ENCODE measurements at regions not wholly inside any gene's neighbourhood (a gene's known extent, or its start where the extent isn't known, plus 50 kb on each side); places are given as distances from the start of the nearest gene placed in this dataset.

- BruUV-seq (replicated peaks) = no TSS peak
- Histone ChIP-seq H3K27ac (ENCODE audit: control insufficient read depth, insufficient read depth) (no peak overlapping the region), H3K4me2 (ENCODE audit: control insufficient read depth, insufficient read depth) (no peak overlapping the region), H2AFZ (ENCODE audit: control insufficient read depth, low read depth, low read length) (no peak overlapping the region), H3K9ac (ENCODE audit: control insufficient read depth, insufficient read depth, low read length) (no peak overlapping the region), H3K79me2 (ENCODE audit: control insufficient read depth, insufficient read depth, low read length) (no peaks in the 10 kb centered on the region), H4K20me1 (ENCODE audit: control insufficient read depth, insufficient read depth) (no peaks in the 10 kb centered on the region), H3K9me3 (replicated peaks; ENCODE audit: control insufficient read depth, insufficient read depth, low read length) (no peaks in the 10 kb centered on the region), H3K27me3 (replicated peaks in 1 of 2; ENCODE audit: control insufficient read depth in 2 of 2, insufficient read depth in 2 of 2, low read length in 1 of 2) (no peaks in the 10 kb centered on the region), H3K4me1 (ENCODE audit: control insufficient read depth, insufficient read depth, low read length) (no peaks in the 10 kb centered on the region), H3K4me3 (no peak overlapping the region), H3K36me3 (ENCODE audit: control insufficient read depth in 2 of 2, insufficient read depth in 2 of 2, low read length in 1 of 2) (no peaks in the 10 kb centered on the region)
- POLR2A ChIA-PET = no interaction called here
- CTCF ChIA-PET = no interaction called here
- FAIRE-seq (no peak), ATAC-seq (no peak), DNase-seq (ENCODE audit: low read depth, low spot score) (no peak)
- intact Hi-C loops (cut with micrococcal nuclease; ENCODE audit: unreplicated experiment) (no loop called here), in situ Hi-C loops (cut with MboI) (no loop called here)
- WGBS (ENCODE audit: insufficient coverage, insufficient replicate concordance, low lambda C conversion rate, missing lambda C conversion rate) = 29% methylated on average over 3 of the region's 3 CpGs
- RAD21 ChIA-PET (ENCODE audit: unreplicated experiment) = no interaction called here
- SMC1A ChIA-PET (ENCODE audit: uncharacterized antibody, unreplicated experiment) = no interaction called here
- no peak for TF ChIP-seq WRNIP1 (IDR thresholded peaks at IDR 0.05; ENCODE audit: borderline replicate concordance, low read depth, low read length)
- no peak for TF ChIP-seq PAX5 (IDR thresholded peaks at IDR 0.05; ENCODE audit: borderline replicate concordance, low read depth, low read length)
- no peak for TF ChIP-seq NFYA (IDR thresholded peaks at IDR 0.05; ENCODE audit: borderline replicate concordance, low read depth, low read length)
- TF ChIP-seq, protein P1, sequence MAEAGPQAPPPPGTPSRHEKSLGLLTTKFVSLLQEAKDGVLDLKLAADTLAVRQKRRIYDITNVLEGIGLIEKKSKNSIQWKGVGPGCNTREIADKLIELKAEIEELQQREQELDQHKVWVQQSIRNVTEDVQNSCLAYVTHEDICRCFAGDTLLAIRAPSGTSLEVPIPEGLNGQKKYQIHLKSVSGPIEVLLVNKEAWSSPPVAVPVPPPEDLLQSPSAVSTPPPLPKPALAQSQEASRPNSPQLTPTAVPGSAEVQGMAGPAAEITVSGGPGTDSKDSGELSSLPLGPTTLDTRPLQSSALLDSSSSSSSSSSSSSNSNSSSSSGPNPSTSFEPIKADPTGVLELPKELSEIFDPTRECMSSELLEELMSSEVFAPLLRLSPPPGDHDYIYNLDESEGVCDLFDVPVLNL (IDR thresholded peaks at IDR 0.05; ENCODE audit: low read depth, low read length) = no peak
- no peak for TF ChIP-seq IRF4 (IDR thresholded peaks at IDR 0.05; ENCODE audit: low read depth, low read length)
These were observed 197.6 kb downstream of the WDR11 start for GRCh38 chr10:121048749-121049148.

GRCh38 chr10:121049489-121049888, 198.3 kb downstream of the WDR11 start:
- WGBS (ENCODE audit: insufficient coverage, insufficient replicate concordance, low lambda C conversion rate, missing lambda C conversion rate) = 0% methylated on average over 2 of the region's 2 CpGs
- Histone ChIP-seq H3K36me3 (ENCODE audit: control insufficient read depth in 2 of 2, insufficient read depth in 2 of 2, low read length in 1 of 2) (no peaks in the 10 kb centered on the region), H4K20me1 (ENCODE audit: control insufficient read depth, insufficient read depth) (no peaks in the 10 kb centered on the region), H3K4me2 (ENCODE audit: control insufficient read depth, insufficient read depth) (no peak overlapping the region), H3K9me3 (replicated peaks; ENCODE audit: control insufficient read depth, insufficient read depth, low read length) (no peaks in the 10 kb centered on the region), H3K4me3 (no peak overlapping the region), H3K27ac (ENCODE audit: control insufficient read depth, insufficient read depth) (no peak overlapping the region), H3K27me3 (replicated peaks in 1 of 2; ENCODE audit: control insufficient read depth in 2 of 2, insufficient read depth in 2 of 2, low read length in 1 of 2) (no peaks in the 10 kb centered on the region), H3K9ac (ENCODE audit: control insufficient read depth, insufficient read depth, low read length) (no peak overlapping the region), H3K79me2 (ENCODE audit: control insufficient read depth, insufficient read depth, low read length) (no peaks in the 10 kb centered on the region), H2AFZ (ENCODE audit: control insufficient read depth, low read depth, low read length) (no peak overlapping the region), H3K4me1 (ENCODE audit: control insufficient read depth, insufficient read depth, low read length) (no peaks in the 10 kb centered on the region)
- in situ Hi-C loops (cut with MboI) (no loop called here), intact Hi-C loops (cut with micrococcal nuclease; ENCODE audit: unreplicated experiment) (no loop called here)
- ATAC-seq (no peak), DNase-seq (ENCODE audit: low read depth, low spot score) (no peak), FAIRE-seq (no peak)
- ChIA-PET CTCF (no interaction called here), SMC1A (ENCODE audit: uncharacterized antibody, unreplicated experiment) (no interaction called here), RAD21 (ENCODE audit: unreplicated experiment) (no interaction called here), POLR2A (no interaction called here)
- no TSS peak for BruUV-seq (replicated peaks)
- no peak for TF ChIP-seq MEF2B (IDR thresholded peaks at IDR 0.05; ENCODE audit: partially characterized antibody, poor library complexity, severe bottlenecking)
- TF ChIP-seq ZBTB11 (CRISPR knock-in tag; IDR thresholded peaks at IDR 0.05) = no peak
- TF ChIP-seq JUND (IDR thresholded peaks at IDR 0.05; ENCODE audit: low read depth, low read length) = no peak
- no peak for TF ChIP-seq MYB (IDR thresholded peaks at IDR 0.05; ENCODE audit: borderline replicate concordance, low read depth, low read length)
- no peak for TF ChIP-seq NFIC (IDR thresholded peaks at IDR 0.05; ENCODE audit: low read depth, low read length)
- no peak for TF ChIP-seq CHD2 (IDR thresholded peaks at IDR 0.05; ENCODE audit: borderline replicate concordance, low read depth, low read length)
- no peak for TF ChIP-seq KAT2A (conservative IDR thresholded peaks at IDR 0.05; ENCODE audit: control insufficient read depth, low read depth, low read length)
- TF ChIP-seq ATF7 (IDR thresholded peaks at IDR 0.05; ENCODE audit: low read depth) = no peak
- no peak for TF ChIP-seq EGR1 (IDR thresholded peaks at IDR 0.05; ENCODE audit: borderline replicate concordance in 1 of 2, low read depth in 2 of 2, low read length in 2 of 2)

Measured in GM12878 (cell line).